Spleen (tissue), 7 donors: ENCODE measurements at regions not wholly inside any gene's neighbourhood (a gene's known extent, or its start where the extent isn't known, plus 50 kb on each side); places are given as distances from the start of the nearest gene placed in this dataset.

Experiments
- CTCF ChIP-seq, 11 experiments: fragments of 200-600 bp in 7 of 11; fragments of 450-650 bp in 4 of 11; sonication (generic) in 4 of 11; IDR thresholded peaks in 8 of 11; conservative IDR thresholded peaks in 3 of 11; 1 replicate in 7 of 11; 2 replicates in 4 of 11; pipeline versions ENCODE4 v1.4.0 to v1.8.0; 2016 to 2021; ENCODE audit warnings: antibody characterized with exemption in 11 of 11, inconsistent platforms in 4 of 11, mild to moderate bottlenecking in 1 of 11
- POLR2AphosphoS5 ChIP-seq, 3 donors: sonication (generic); formaldehyde crosslinking; IDR thresholded peaks; one replicate each; pipeline ENCODE4 v1.5.1; 2017; ENCODE audit warnings: antibody characterized with exemption in 3 of 3
- donor health status: DM: no; HTN: no; CAD: no; lungs with moderate emphysema.
- donor health status: DM: no; HTN: no; CAD: no.
- donor health status: DM: no; HTN: no; CAD: no.

DNA sequence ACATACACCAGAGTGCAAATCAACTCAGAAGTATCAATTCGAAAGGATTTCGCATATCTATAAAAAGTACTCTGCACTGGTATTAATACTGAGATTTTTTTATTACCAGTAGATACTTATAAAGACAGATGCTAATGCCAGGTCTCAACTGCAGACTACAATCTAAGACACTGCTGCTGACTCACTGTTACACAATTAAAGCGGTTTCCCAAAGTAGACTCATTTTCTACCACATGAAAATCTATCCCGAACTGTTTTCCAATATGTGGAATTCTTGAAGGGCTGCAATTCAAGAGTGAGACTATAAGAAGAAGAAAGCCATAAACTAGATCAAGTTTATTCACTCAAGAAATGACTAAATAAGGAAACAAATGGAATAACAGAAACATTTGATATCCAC lies 57.2 kb upstream of the ARHGAP32 start:
- TF ChIP-seq POLR2AphosphoS5 (IDR thresholded peaks at IDR 0.05) (no peak), CTCF (IDR thresholded peaks at IDR 0.05 in 8 of 11, conservative IDR thresholded peaks at IDR 0.05 in 3 of 11) (no peak)
